Liver (tissue), 3 donors: ENCODE measurements at regions not wholly inside any gene's neighbourhood (a gene's known extent, or its start where the extent isn't known, plus 50 kb on each side); places are given as distances from the start of the nearest gene placed in this dataset.

ENCODE experiments used
- EGR1 ChIP-seq, 2 donors: IDR thresholded peaks; 2 replicates each; pipeline ENCODE4 v1.6.1; 2016 to 2018; ENCODE audit warnings: antibody characterized with exemption in 2 of 2, low read depth in 2 of 2
- RAD21 ChIP-seq, 2 donors: IDR thresholded peaks; 2 replicates each; pipeline ENCODE4 v1.6.1; 2016; ENCODE audit warnings: antibody characterized with exemption in 2 of 2, mild to moderate bottlenecking in 2 of 2
- RXRA ChIP-seq, 2 donors: IDR thresholded peaks; 2 replicates each; pipeline ENCODE4 v1.6.1; 2017 to 2018; ENCODE audit warnings: antibody characterized with exemption in 2 of 2, mild to moderate bottlenecking in 1 of 2
- TAF1 ChIP-seq: conservative IDR thresholded peaks from 2 replicates; pipeline ENCODE4 v1.6.1; 2016; ENCODE audit warnings: antibody characterized with exemption, mild to moderate bottlenecking
- TF ChIP-seq, protein P1 (sequence below): fragments of 150-350 bp; IDR thresholded peaks from 2 replicates; pipeline ENCODE4 v1.5.1; 2017; ENCODE audit warnings: improper control_type of control experiment, low read depth, low read length; ENCODE audit not compliant: missing input control
- donor health status: healthy.
- donor health status: healthy.

- TF ChIP-seq EGR1 (IDR thresholded peaks at IDR 0.05; ENCODE audit: low read depth in 2 of 2): no peak
- TF ChIP-seq, protein P1, sequence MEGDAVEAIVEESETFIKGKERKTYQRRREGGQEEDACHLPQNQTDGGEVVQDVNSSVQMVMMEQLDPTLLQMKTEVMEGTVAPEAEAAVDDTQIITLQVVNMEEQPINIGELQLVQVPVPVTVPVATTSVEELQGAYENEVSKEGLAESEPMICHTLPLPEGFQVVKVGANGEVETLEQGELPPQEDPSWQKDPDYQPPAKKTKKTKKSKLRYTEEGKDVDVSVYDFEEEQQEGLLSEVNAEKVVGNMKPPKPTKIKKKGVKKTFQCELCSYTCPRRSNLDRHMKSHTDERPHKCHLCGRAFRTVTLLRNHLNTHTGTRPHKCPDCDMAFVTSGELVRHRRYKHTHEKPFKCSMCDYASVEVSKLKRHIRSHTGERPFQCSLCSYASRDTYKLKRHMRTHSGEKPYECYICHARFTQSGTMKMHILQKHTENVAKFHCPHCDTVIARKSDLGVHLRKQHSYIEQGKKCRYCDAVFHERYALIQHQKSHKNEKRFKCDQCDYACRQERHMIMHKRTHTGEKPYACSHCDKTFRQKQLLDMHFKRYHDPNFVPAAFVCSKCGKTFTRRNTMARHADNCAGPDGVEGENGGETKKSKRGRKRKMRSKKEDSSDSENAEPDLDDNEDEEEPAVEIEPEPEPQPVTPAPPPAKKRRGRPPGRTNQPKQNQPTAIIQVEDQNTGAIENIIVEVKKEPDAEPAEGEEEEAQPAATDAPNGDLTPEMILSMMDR: no peak
- no peak for TF ChIP-seq TAF1
- TF ChIP-seq RAD21 (IDR thresholded peaks at IDR 0.05): no peak
- TF ChIP-seq RXRA (IDR thresholded peaks at IDR 0.05): no peak
Measured at GRCh38 chr14:97894552-97894951, 1097.4 kb downstream of the VRK1 start.
